Large intestine (tissue), 3 donors: ENCODE measurements at regions not wholly inside any gene's neighbourhood (a gene's known extent, or its start where the extent isn't known, plus 50 kb on each side); places are given as distances from the start of the nearest gene placed in this dataset.
"Not testable (repeated sequence)": the region's sequence is repeated elsewhere in the genome, so short reads cannot be mapped to it uniquely, and the experiment has no call there.

Experiments
- DNase-seq, 2 donors: peaks; one replicate each; pipeline versions ENCODE4 v3.0.0 to v3.0.0-alpha.2; 2013
- H3K27ac ChIP-seq: one replicate; pipeline ENCODE4 v1.5.1; 2013; ENCODE audit warnings: low read length
- H3K27me3 ChIP-seq: 2 replicates; pipeline ENCODE4 v1.6.1; 2013; ENCODE audit warnings: low read length; ENCODE audit not compliant: control insufficient read depth, insufficient read depth
- H3K36me3 ChIP-seq: 2 replicates; pipeline ENCODE4 v1.6.1; 2013; ENCODE audit warnings: low read length; ENCODE audit not compliant: control insufficient read depth, insufficient read depth
- H3K4me1 ChIP-seq: one replicate; pipeline ENCODE4 v1.6.1; 2013; ENCODE audit warnings: low read length; ENCODE audit not compliant: control insufficient read depth, insufficient read depth
- H3K4me3 ChIP-seq: one replicate; pipeline ENCODE4 v1.5.1; 2013; ENCODE audit warnings: low read length
- H3K9me3 ChIP-seq: one replicate; pipeline ENCODE4 v1.6.1; 2013; ENCODE audit warnings: mild to moderate bottlenecking, low read depth, low read length, moderate library complexity; ENCODE audit not compliant: control insufficient read depth
- WGBS: methylation state at CpG from one replicate; pipeline ENCODE4 v1.1.5; 2013; ENCODE audit warnings: low lambda C conversion rate; ENCODE audit not compliant: insufficient coverage; 5-methylcytosine and 5-hydroxymethylcytosine counted together

DNA sequence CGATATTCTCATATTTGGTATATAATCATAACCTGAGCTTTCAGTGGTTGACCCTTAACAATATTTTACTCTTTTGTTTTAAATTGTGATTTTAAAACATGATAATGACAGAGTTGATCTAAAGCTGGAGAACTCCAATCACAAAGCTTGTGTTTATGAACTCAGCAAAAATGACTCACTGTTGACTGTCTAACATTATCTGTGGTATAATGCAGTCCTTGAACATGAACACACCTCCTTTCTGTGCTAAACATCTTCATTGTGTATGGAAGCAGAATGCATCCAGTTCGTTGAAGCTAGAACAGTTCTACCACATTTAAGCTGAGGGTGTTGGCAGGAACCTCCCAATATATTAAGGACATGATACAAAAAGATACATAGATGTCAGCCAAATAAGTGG is 1030.2 kb upstream of the SEMA6A start:
- Histone ChIP-seq H3K27ac (no peak overlapping the region), H3K4me1 (no peaks in the 10 kb centered on the region), H3K9me3 (peaks cover 9% of the 10 kb centered on the region), H3K4me3 (no peak overlapping the region), H3K36me3 (no peaks in the 10 kb centered on the region), H3K27me3 (no peaks in the 10 kb centered on the region)
- WGBS = 100% methylated on average over 1 of the region's 2 CpGs
- DNase-seq = no peak

GRCh38 chr5:117599811-117600210 is 1025.2 kb upstream of the SEMA6A start:
- not testable (repeated sequence) for H3K27ac ChIP-seq, H3K4me3 ChIP-seq, H3K4me1 ChIP-seq, DNase-seq, H3K27me3 ChIP-seq, H3K36me3 ChIP-seq
- WGBS = no CpG with 5 or more reads among the region's 36 CpGs
- peaks cover 10% of the 10 kb centered on the region for H3K9me3 ChIP-seq

DNA sequence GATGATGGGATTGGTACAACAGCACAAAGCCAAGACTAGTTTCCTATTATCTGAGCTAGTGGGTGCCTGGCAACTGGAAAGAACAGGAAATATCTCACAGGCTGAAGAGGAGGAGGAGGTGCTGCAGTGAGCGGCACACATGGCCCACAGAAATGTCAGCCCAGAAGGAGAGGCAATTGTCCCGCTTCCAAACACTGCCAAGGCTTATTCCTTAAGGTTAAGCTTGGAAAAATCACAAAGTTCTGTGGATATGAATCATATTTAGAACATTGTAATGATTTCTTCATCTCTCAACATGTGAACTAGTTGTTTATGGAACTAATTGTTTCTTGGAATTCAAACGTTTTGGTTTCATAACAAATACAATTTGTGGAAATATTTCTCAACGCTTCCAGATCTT is 1019.5 kb upstream of the SEMA6A start:
- Histone ChIP-seq H3K4me3 (no peak overlapping the region), H3K27ac (no peak overlapping the region), H3K9me3 (no peaks in the 10 kb centered on the region), H3K4me1 (no peaks in the 10 kb centered on the region), H3K27me3 (no peaks in the 10 kb centered on the region), H3K36me3 (no peaks in the 10 kb centered on the region)
- no peak for DNase-seq
- WGBS = 94% methylated on average over 2 of the region's 4 CpGs

- Histone ChIP-seq H3K4me3 (no peak overlapping the region), H3K4me1 (no peaks in the 10 kb centered on the region), H3K27me3 (no peaks in the 10 kb centered on the region), H3K27ac (no peak overlapping the region), H3K9me3 (no peaks in the 10 kb centered on the region), H3K36me3 (no peaks in the 10 kb centered on the region)
- DNase-seq = peak; percentile 33 to 52
- WGBS = no CpG with 5 or more reads among the region's 1 CpG
Measured at GRCh38 chr5:117590944-117591343, 1016.3 kb upstream of the SEMA6A start.

DNA sequence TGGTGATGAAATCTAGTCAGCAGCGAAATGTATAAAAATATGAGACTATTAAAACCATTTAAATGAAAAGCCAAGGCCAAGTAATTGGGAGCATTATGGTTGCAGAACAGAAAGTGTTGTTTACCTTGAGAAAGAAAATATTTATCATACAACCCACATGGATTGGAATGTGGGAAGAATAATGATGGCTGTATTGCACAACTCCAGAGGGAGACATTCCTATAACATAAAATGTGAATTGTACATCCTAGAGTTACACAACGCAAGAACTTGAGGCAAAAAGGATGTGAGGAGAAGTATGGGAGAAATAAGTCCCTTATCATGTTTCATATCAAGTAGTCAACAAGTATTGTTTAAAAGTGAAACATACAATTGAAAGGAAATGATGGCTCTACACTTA is 1014.0 kb upstream of the SEMA6A start:
- DNase-seq = no peak
- Histone ChIP-seq H3K4me1 (no peaks in the 10 kb centered on the region), H3K9me3 (no peaks in the 10 kb centered on the region), H3K27ac (no peak overlapping the region), H3K4me3 (no peak overlapping the region), H3K27me3 (no peaks in the 10 kb centered on the region), H3K36me3 (no peaks in the 10 kb centered on the region)
- 100% methylated on average over 1 of the region's 2 CpGs for WGBS

DNA sequence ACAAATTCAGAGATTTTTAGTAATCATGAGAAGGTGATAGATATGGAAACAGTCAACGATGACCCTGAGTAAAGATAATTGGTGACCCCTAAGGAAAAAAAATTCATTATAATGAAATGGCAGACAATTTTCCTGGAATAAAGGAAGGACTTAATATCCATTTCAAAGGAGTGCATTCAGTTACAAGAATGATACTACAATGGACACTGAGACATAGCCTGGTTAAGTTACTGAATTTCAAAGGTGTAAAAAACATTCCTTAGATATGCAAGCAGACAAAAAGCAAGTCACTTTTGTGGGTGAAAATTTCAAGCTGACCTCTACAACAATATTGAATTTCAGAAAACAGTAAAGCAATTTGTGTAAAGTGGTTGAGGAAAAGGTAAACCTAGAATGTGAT is 1012.5 kb upstream of the SEMA6A start:
- Histone ChIP-seq H3K4me1 (no peaks in the 10 kb centered on the region), H3K36me3 (no peaks in the 10 kb centered on the region), H3K9me3 (no peaks in the 10 kb centered on the region), H3K27ac (no peak overlapping the region), H3K27me3 (no peaks in the 10 kb centered on the region), H3K4me3 (no peak overlapping the region)
- no peak for DNase-seq
- 100% methylated on average over 1 of the region's 1 CpG for WGBS

DNA sequence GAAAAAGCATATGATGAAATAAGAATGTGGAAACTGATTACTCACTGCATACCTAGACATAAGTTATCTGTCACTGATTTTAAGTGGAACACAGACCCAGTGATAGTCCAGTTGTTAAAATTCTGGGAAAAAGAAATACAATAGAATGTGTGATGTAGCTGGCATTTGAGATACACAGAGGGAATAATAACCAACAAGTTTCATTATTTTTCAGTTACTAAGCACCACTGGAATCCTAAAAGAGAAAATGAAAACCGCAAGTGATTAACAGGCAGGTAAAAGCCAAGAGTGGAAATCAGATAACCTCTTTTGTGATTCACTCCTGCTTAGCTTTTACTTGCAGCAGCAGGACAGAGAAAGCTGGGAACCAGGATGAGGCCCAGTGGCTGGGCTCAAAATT is 994.0 kb upstream of the SEMA6A start:
- no peak overlapping the region for H3K4me3 ChIP-seq
- no peak for DNase-seq
- WGBS = no CpG with 5 or more reads among the region's 1 CpG
- H3K9me3 ChIP-seq = no peaks in the 10 kb centered on the region
- no peaks in the 10 kb centered on the region for H3K27me3 ChIP-seq
- no peaks in the 10 kb centered on the region for H3K36me3 ChIP-seq
- no peaks in the 10 kb centered on the region for H3K4me1 ChIP-seq
- no peak overlapping the region for H3K27ac ChIP-seq

DNA sequence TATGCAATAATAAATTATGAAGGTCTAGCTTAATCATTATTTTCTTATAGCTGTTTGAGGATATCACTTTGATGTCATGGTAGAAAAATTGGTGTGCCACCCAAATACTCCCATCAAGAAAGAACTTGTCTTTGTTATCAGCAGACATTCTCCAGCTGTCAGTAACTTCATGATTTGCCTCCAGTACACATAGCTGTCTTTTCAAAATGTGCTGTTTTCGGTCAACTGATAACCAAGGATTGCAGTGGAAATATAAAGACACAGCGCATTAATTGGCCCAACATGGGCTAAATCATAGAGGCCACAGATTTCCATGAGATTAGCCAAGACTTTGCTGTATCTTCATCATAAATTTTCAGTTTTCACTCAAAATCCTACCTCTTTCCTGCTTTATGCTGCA is 993.5 kb upstream of the SEMA6A start:
- no peak overlapping the region for H3K4me3 ChIP-seq
- no peaks in the 10 kb centered on the region for H3K9me3 ChIP-seq
- WGBS = 100% methylated on average over 2 of the region's 2 CpGs
- no peaks in the 10 kb centered on the region for H3K4me1 ChIP-seq
- no peaks in the 10 kb centered on the region for H3K27me3 ChIP-seq
- H3K27ac ChIP-seq = no peak overlapping the region
- H3K36me3 ChIP-seq = no peaks in the 10 kb centered on the region
- DNase-seq = no peak

- Histone ChIP-seq H3K4me3 (no peak overlapping the region), H3K27ac (no peak overlapping the region), H3K9me3 (no peaks in the 10 kb centered on the region), H3K36me3 (no peaks in the 10 kb centered on the region), H3K27me3 (no peaks in the 10 kb centered on the region), H3K4me1 (no peaks in the 10 kb centered on the region)
- DNase-seq = no peak
- 86% methylated on average over 1 of the region's 1 CpG for WGBS
Measured at GRCh38 chr5:117562647-117563046, 988.0 kb upstream of the SEMA6A start.

GRCh38 chr5:117561531-117561930 is 986.9 kb upstream of the SEMA6A start:
- Histone ChIP-seq H3K9me3 (no peaks in the 10 kb centered on the region), H3K27me3 (no peaks in the 10 kb centered on the region), H3K4me3 (no peak overlapping the region), H3K27ac (no peak overlapping the region), H3K4me1 (no peaks in the 10 kb centered on the region), H3K36me3 (no peaks in the 10 kb centered on the region)
- 100% methylated on average over 2 of the region's 2 CpGs for WGBS
- DNase-seq = no peak

- 13% methylated on average over 3 of the region's 3 CpGs for whole genome bisulfite sequencing
- Histone ChIP-seq H3K9me3 (no peaks in the 10 kb centered on the region), H3K27ac (no peak overlapping the region), H3K27me3 (no peaks in the 10 kb centered on the region), H3K4me1 (no peaks in the 10 kb centered on the region), H3K36me3 (no peaks in the 10 kb centered on the region), H3K4me3 (no peak overlapping the region)
- peak; percentile 9 to 74 for DNase-seq
Measured at GRCh38 chr5:117559005-117559844, 984.6 kb upstream of the SEMA6A start.
